ENCODE measurements at regions not wholly inside any gene's neighbourhood (a gene's known extent, or its start where the extent isn't known, plus 50 kb on each side); places are given as distances from the start of the nearest gene placed in this dataset.
"Not testable (repeated sequence)": the region's sequence is repeated elsewhere in the genome, so short reads cannot be mapped to it uniquely, and the experiment has no call there.

DNA sequence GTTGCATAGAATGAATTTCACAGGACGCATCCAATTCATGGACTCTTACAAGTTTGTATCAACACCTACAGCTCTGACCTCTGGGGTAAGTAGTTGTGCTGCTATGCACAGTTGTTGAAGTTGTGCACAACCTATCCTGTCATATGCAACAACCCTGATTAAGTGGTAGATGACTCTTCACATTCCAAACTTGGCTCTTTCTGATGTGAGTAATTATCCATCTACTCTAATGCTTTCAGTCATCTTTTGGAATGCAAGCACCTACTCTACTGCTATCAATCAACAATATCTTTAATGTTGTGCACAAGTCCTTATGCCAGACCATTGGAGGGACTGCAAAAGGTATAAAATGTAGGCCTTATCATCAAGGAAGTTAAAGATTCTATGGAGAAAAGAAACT lies 921.4 kb downstream of the MCTP2 start:
- no peak for DNase-seq

DNA sequence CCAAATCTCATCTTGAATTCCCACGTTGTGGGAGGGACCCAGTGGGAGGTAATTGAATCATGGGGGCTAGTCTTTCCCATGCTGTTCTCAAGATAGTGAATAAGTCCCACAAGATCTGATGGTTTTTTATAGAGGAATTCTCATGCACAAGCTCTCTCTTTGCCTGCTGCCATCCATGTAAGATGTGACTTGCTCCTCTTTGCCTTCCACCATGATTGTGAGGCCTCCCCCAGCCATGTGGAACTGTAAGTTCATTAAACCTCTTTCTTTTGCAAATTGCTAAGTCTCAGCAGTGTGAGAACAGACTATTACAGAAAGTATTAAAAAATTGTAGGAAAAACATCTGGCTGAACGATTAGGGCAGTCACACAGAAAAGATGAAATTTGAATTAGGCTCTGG lies 921.8 kb downstream of the MCTP2 start:
- DNase-seq, result not testable (repeated sequence)

DNA sequence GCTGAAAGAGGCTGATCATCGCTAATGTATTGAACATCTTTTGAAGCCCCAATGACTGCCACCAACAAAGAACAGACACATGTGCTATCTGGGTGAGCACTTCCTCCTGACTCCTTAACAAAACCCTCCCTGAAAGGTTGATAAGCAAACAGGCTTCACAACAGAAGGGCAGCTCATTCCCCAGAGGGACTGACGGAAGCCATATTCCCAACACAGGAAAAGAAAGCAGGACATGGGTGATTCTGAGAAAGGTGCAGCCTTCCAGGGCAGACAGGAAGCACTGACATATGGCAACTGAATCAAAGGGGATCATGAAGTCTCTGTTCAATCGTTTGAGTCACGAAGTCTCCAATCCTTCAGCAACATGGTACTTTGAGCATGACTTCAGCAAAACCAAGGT lies 929.0 kb downstream of the MCTP2 start:
- DNase-seq, result no peak

DNA sequence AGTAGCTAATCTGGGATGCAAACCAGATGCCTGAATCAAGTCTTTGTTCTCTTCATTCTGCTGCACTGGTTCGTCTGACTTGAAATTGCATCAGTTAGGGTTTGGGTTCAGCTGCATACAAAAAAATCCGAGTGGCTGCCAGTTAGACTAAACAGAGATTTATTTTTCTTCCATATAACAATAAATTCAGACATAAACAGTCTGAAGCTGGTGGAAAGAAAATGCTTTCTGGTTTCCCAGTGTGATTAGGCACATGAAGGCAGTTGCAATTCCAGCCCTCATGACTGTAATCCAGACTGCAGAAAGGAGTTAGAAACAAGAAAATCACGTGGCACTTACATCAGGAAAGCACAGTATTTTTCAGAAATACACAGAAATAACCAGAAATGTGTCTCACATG lies 930.7 kb downstream of the MCTP2 start:
- no peak for DNase-seq

DNA sequence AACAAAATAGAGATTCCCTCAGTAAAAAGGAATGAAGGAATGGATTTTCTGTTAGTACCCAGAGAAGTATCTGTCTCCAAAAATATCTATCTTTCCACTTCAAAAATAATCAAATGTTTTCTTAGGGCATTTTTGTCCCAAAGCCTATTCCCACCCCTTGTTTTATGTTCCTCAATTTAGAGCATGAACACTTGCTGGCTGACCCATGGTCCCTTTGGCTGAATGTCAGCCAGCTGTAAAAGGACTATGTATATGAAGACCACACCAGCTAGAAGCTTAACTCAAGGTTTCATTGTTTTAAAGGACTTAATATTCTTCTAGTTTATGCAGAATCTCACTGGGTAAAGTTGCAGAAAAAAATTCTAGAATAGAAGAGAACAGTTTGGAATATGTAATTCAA lies 931.2 kb downstream of the MCTP2 start:
- DNase-seq, result no peak

DNA sequence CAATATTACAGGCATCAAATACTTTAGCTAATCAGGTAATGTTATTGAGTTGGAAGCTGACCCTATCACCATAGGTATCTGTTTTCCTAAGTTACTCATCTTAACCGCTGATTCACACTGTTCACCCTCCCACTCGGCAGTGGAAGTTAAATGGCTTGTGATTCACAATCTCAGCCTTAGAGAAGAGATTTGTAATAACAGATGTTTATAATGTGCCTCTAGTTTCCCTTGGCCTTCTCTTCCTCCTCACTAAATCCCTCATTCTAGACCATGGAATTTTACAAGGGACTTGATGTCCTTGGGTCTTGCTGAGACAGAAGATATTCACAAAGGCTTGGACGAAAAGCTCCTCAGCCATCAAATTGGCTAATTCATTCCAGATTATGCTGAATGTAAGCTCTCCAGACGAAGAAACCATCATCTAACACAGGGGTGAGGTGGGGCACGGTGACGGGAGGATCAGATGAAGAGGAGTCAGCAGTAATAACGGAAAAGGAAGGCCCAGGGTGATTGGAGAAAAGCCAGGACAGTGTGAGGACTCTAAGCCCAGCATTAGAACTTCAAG lies 931.7 kb downstream of the MCTP2 start:
- DNase-seq, result no peak

DNA sequence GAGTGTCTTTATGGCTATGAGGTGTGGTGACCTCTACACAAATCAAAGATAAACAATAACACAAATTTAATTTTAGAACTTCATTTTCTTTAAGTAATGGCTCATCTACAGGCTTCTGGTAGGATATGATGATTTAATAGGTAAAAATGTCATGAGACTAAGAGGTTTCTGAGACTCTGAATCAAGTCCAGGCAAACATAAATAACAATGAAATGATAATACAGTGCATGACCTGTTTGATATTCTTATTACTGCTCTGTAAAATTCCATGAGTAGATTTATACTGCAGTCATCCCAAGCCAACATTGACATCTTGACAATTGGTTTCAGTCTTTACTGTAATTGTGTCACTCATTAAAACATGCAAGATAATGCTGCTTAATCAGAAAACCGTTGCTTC lies 936.8 kb downstream of the MCTP2 start:
- DNase-seq, result no peak

DNA sequence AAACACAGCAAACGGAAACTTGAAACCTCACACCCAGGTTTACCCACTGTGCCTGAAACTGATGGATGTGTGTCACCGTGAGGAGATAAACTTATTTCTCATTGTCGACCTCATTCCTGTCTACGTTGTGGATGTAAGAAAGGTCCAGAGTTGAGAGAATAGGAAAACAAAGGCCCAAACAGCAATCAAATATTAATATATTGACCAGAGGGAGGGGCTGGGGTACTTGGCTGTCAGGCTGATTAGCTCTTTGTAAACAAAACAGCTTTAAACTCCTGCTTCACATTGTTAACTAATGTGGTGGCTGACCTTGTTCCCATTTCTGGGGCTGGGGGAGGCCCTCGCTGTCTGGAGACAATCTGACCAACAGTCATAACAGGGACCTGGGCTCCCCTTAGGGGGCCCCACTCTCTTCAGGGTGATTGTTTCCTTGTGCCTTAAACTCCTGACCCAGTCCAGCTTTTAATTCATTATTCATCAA lies 937.6 kb downstream of the MCTP2 start:
- DNase-seq, result no peak

DNA sequence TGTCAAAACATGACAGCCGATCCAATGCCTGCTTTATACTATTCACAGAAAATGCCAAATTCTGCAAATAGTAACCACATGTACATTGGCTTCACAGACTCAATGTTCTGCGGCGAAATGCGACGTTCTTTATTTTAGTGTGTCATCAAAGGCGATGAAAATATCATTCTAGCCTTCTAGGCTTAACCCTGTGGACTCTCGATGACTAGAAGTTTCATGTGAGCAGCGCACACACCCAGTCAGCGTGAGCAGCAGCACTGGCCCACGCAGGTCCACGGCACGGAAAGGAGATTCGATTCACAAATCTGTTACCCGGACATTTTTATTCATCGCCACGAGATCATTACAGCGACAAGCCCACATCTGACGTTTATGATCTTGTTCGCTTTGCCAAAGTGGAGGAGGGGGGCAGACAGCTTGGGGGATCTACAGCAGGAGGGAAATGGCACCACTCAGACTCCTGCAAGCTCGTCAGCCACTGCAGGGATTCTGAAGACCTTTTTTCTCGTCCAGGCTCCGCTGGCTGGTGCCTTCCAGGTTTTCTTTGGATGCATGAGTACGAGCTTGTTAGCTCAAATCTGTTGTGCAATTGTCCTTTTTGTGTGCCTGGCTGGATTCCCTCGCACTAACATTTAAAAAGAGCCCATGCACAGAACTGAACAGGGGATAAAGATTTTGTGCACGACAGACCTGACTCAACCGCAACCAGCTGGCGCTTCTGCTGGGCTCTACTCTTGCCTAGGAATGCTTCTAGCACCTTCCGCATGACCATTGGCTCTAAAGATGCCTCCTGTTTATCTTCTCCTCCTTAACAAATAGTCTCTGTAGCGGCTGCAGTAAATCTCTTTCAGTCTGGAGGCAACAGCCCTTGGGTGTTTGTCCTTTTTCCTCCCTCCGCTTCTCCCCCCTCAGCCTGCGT lies 938.4 kb downstream of the MCTP2 start:
- no peak for DNase-seq

DNA sequence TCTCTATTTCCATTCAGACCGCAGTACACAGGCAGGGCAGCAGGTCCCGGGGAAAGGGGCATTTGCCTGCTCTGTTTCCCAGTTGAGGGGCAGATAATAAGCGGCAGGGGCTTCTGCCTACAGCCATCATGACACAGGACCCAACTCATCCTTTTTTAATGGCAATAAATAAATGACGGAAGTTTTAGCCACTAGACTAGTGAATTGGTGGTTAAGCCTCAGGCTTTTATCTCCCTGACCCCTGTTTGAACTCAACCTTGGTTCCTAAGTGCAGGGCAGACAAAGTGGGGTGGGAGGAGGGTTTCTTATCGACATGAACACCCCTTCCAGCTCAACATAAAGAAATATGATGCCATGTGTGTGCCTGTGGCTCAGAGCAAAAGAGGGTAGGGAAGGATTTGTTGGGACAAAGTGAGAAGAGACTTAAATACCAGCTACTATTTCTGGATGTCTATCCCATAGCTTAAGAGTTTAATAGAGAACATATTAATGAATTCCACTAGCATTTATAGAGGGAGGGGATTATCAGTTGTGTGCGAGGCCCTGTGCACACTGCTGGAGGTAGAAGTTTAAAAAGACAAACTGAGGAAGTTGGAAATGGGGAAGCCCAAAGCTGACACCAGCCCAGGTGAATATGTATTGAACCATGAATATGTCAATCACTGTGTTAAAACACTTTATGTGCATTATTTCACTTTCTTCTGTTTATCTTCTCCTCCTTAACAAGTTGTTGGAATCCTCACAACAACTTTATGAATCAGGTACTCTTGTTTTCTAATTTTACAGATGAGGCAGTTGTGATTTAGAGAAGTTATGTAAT lies 939.4 kb downstream of the MCTP2 start:
- DNase-seq, result no peak

DNA sequence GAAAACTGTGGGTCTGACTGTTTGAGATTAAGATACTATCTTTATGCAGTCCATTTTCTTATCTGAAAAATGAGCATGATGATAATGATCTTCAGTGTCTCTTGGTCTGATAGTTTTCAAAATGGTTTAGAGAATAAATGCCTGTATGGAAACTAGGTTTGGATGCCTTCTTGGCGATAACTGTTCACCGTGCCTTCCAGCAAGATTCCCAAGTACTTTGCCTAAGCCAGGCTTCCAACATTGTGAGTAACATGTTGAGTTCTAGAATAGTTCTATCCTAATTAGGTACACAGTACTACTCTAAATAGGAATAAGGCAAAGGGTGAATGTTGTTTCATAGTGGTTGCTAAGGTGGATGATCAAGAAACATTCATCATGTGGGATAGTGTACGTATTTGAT lies 940.2 kb downstream of the MCTP2 start:
- no peak for DNase-seq

DNA sequence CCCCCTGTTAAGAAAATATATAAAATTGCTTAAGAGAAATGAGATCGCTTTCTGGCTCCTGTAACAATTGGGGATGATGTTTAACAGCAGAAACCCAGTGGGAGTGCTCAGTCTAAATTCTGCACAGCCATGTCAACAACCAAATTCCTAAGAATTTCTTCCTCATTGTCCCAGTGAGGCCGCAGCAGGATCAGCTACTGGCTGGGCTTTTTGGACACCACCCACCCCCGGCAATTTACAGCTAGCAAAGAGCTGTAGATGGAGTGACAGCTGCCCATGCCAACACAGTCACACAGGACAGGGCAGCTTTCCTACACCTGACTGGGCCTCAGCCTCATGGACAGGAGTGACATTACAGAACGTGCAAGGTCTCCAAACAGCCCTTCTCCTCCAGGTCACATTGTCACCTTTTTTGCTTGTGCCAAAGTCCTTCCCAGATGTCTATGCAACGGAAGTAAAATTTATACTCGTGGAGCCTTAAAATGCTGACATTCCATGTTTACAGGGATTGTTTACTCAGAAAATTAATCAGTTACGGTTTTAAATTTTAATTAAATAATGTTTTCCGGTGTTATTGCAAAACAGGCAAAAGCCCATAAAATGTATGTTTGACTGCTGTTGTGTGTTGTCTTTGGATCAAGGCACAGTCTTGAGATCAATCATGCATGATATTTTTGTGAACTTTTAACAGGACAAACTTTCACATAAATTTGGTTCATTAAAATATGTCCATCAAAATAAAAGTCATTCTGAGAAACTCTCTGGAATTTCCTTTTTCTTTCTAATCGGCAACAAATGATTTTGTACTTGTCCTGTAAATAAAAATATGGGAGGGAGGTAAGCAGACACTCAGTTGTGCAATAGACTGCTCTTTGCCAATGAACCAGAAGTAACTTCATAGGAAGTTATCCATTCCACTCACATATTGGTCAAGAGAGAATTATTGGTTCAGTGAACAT lies 943.2 kb downstream of the MCTP2 start:
- no peak for DNase-seq

DNA sequence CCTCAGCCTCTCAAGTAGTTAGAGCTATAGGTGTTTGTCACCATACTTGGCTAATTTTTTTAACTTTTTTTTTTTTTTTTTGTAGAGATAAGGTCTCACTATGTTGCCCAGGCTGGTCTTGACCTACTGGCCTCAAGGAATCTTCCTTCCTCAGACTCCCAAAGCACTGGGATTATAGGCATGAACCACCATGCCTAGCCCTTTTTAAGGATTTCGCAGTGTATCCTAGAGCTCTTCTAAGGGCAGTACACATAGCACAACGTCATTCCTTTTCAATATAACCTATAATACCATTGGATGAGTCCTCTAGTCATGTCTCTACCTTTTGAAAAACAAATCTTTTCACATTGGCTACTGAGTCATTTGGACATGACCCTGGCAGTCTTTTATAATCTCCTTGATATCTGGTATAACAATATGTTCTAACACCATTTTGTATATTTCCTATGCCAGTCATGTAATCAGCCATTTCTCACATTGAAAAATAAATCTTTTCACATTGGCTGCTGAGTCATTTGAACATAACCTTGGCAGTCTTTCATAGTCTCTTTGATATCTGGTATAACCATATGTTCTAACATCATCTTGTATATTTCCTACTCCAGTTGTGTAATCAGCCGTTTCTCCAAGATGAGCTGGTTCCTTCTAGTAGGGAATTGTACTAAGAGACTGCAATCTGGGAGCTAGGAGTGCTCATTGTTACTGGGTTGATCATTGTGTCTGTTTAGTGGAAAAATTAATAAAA lies 944.7 kb downstream of the MCTP2 start:
- DNase-seq, result no peak

DNA sequence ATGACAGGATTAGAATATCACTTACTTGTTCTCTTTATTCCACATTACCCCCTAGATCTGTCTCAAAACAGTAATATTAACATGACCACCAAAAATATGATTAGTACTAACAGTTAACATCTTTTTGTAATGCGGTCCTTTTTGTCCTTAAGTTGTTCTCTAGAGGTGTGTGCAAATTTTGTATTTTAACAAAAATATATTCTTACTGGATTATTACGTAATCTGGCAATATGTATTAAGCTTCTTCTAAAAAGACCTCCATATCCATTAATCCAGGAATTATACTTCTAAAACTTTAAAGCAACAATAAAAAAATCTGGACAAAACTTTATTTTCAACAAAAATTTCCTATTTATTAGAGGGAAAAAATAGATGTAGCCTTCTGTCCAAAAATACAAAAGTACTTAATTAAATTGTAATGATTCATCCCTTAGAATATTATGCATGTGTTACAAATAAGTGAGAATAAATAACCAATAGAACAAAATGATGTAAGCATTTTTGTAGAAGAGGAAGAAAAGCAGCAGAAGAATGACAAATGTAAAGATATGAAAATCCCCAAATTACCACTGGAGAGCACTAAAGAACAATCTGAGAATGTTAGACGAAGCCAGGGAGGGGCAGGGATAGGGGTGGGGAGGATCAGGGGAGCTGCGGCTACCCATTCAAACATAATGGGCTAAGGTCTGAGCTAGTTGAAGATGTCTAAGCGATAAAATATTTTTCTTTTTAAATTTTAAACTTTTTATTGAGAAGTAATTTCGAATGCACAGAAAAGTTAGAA lies 945.6 kb downstream of the MCTP2 start:
- DNase-seq, result no peak

DNA sequence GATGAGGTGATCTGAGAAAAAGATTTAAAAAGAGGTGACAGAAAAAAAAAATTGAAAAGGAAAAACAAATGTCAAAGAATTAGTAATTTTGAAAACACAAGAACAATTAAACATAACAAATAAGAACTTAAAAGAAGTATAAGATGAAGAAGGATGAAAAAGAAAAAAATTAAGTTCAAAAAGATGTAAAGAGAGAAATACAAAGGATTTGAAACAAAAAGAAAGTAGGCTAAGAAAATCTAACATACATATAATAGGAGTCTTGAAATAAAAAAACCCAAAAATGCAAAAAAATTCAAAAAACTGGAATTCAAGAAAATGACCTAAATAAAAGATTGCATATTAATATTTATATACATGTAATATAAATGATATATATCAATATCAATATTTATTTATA lies 949.2 kb downstream of the MCTP2 start:
- DNase-seq, result no peak

DNA sequence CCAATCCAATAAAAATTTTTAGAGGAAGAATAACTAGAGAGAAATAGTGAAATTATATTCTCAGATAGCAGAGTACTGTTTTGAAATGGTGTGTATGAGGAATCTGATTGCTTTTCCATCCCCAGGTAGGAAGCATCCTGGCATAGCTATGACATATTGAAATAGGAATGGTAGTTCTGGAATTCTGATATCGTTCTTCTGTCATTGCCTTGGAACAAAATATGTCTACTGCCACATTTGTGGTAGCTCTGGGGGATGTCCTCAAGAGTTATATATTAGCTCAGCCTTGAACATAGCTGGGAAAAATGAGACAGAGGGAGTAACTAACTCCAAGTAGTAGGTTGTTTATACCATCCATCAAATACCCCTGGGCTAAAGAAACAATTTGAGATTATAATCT lies 950.7 kb downstream of the MCTP2 start:
- no peak for DNase-seq

DNA sequence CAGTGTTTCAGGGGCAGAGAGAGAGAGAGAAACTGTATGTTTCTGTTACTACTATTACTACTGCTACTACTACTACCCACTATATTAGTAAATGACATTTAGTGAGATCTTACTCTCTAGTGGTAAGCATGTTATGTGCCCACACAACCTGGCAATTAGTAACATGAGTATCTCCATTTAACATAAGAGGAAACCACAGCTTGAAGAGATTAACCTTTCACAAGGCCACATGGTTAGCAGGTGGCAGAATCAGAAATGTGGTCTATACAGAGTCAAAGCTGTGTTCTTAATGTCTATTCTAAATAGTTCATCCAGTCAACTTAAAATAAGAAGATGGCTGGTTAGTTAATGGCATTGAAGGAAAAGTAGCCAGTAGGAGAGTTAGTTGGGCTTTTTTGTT lies 961.6 kb downstream of the MCTP2 start:
- no peak for DNase-seq

DNA sequence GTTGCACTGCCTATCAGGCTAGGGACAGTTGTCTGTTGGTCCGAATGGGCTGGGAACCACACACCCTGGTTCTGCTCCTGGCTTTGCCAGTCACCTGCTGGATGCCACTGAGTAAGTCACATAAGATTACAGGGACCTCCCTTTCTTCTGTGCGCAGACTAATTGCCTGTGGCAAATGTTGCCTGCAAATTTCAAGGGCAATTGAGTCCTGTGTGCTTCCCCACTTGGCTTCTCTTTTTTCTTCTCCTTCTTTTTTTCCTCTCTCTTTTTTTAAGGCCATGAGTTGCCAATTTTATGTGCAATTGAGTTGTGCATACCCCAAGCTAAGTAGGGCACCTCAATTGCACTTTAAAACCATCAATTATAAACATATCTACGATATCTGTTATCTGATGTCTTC lies 963.4 kb downstream of the MCTP2 start:
- no peak for DNase-seq

DNA sequence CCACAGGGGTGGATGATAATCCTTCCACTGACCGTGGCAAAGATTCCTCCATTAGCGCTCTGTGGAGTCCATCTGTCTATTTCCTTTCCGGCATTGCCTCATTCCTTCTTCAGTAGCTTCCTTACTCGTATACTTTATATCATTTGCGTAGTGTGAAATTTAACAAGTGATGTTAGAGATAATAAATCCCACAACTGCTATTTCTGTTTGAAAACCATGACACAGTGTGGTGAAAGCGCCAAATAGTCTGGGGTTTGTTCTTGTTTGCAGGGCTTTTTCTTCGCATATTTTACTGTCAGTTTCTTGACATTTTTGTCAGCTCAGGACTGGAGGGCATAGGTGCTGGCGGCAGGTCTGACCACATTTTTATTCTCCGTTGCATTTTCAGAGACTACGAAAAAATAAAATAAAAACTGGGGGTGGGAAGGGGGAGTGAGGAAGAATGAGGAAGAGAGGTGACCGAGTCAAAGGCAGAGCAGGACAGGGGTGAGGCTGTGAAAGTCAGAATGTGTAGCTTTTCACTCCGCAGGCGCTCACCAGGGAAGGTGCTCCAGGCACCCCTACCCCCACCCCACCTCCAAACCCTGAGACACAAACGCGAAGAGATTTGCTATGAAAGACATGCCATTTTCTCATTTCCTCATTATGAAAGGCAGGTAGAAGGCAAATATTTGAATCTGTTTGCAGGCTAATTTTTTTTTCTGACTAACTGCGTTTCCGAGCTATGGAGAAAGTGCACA lies 965.0 kb downstream of the MCTP2 start:
- DNase-seq, result no peak

Measured in suppressor macrophage treated with lipopolysaccharide for 4 hours (primary cell).